Tibial nerve (tissue), 4 donors: ENCODE measurements at regions not wholly inside any gene's neighbourhood (a gene's known extent, or its start where the extent isn't known, plus 50 kb on each side); places are given as distances from the start of the nearest gene placed in this dataset.

Experiments used
- DNase-seq, 2 donors: peaks; one replicate each; pipeline ENCODE4 v3.0.0-alpha.2; 2019; ENCODE audit warnings: low spot score in 2 of 2
- H3K27ac ChIP-seq, 4 donors: fragments of 200-600 bp; sonication (generic) in 3 of 4; one replicate each; pipeline ENCODE4 v1.5.1; 2017 to 2019; ENCODE audit warnings: mild to moderate bottlenecking in 1 of 4
- H3K27me3 ChIP-seq, 2 donors: fragments of 200-600 bp; sonication (generic) in 1 of 2; one replicate each; pipeline versions ENCODE4 v1.5.1 to v1.6.0; 2017 to 2019
- H3K36me3 ChIP-seq, 3 donors: fragments of 200-600 bp; sonication (generic); one replicate each; pipeline ENCODE4 v1.5.1; 2018 to 2019
- H3K4me1 ChIP-seq, 4 donors: fragments of 200-600 bp; sonication (generic) in 3 of 4; one replicate each; pipeline ENCODE4 v1.5.1; 2017 to 2019
- H3K4me3 ChIP-seq, 4 donors: fragments of 200-600 bp; sonication (generic) in 3 of 4; one replicate each; pipeline ENCODE4 v1.5.1; 2017 to 2019; ENCODE audit warnings: mild to moderate bottlenecking in 1 of 4, moderate library complexity in 1 of 4
- H3K9me3 ChIP-seq, 4 donors: fragments of 200-600 bp; sonication (generic) in 3 of 4; one replicate each; pipeline ENCODE4 v1.5.1; 2017 to 2019
- CTCF ChIP-seq, 5 experiments: fragments of 200-600 bp in 3 of 5; fragments of 450-650 bp in 2 of 5; sonication (generic) in 3 of 5; IDR thresholded peaks; one replicate each; pipeline ENCODE4 v1.5.1; 2016 to 2019; ENCODE audit warnings: antibody characterized with exemption in 5 of 5, mild to moderate bottlenecking in 3 of 5, moderate library complexity in 2 of 5
- EP300 ChIP-seq, 2 donors: sonication (generic); formaldehyde crosslinking; IDR thresholded peaks; one replicate each; pipeline ENCODE4 v1.6.1; 2017; ENCODE audit warnings: antibody characterized with exemption in 2 of 2, mild to moderate bottlenecking in 1 of 2
- POLR2A ChIP-seq, 2 donors: fragments of 450-650 bp; IDR thresholded peaks; one replicate each; pipeline ENCODE4 v1.6.1; 2017; ENCODE audit warnings: antibody characterized with exemption in 2 of 2, mild to moderate bottlenecking in 2 of 2, moderate library complexity in 2 of 2
- WGBS, 2 donors: methylation state at CpG; one replicate each; pipeline ENCODE4 v1.1.5; 2018; 5-methylcytosine and 5-hydroxymethylcytosine counted together

GRCh38 chr18:67232406-67232805, 284.1 kb downstream of the DSEL start:
- Histone ChIP-seq H3K9me3 (peaks cover 0 to 7% (median 0%) of the 10 kb centered on the region in 4 donors), H3K27ac (no peak overlapping the region), H3K36me3 (no peaks in the 10 kb centered on the region), H3K4me1 (no peaks in the 10 kb centered on the region), H3K4me3 (no peak overlapping the region), H3K27me3 (no peaks in the 10 kb centered on the region)
- TF ChIP-seq CTCF (IDR thresholded peaks at IDR 0.05): no peak
- TF ChIP-seq POLR2A (IDR thresholded peaks at IDR 0.05): no peak
- no peak for TF ChIP-seq EP300 (IDR thresholded peaks at IDR 0.05)
- no peak for DNase-seq
- WGBS, 2 donors: 33 to 49% methylated on average over 4 of the region's 4 CpGs

- no peak for TF ChIP-seq POLR2A (IDR thresholded peaks at IDR 0.05)
- TF ChIP-seq CTCF (IDR thresholded peaks at IDR 0.05): no peak
- no peak for TF ChIP-seq EP300 (IDR thresholded peaks at IDR 0.05)
- H3K27me3 ChIP-seq: no peaks in the 10 kb centered on the region
Measured at GRCh38 chr18:67222887-67223286, 293.6 kb downstream of the DSEL start.

GRCh38 chr18:67219821-67220220, 296.7 kb downstream of the DSEL start:
- TF ChIP-seq CTCF (IDR thresholded peaks at IDR 0.05): no peak
- Histone ChIP-seq H3K27ac (no peak overlapping the region), H3K36me3 (no peaks in the 10 kb centered on the region), H3K4me1 (no peaks in the 10 kb centered on the region), H3K9me3 (no peaks in the 10 kb centered on the region), H3K4me3 (no peak overlapping the region), H3K27me3 (no peaks in the 10 kb centered on the region)
- no peak for DNase-seq
- WGBS, 2 donors: 67 to 79% methylated on average over 5 of the region's 5 CpGs

More at GRCh38 chr18:67222887-67223286, 293.6 kb downstream of the DSEL start:
- no peak for DNase-seq
- H3K4me1 ChIP-seq: no peaks in the 10 kb centered on the region
- no peaks in the 10 kb centered on the region for H3K36me3 ChIP-seq
- H3K27ac ChIP-seq: no peak overlapping the region
- H3K9me3 ChIP-seq: peaks cover 0 to under 1% (median 0%) of the 10 kb centered on the region in 4 donors
- H3K4me3 ChIP-seq: no peak overlapping the region

- Histone ChIP-seq H3K9me3 (no peaks in the 10 kb centered on the region), H3K36me3 (no peaks in the 10 kb centered on the region), H3K27me3 (no peaks in the 10 kb centered on the region), H3K4me1 (no peaks in the 10 kb centered on the region), H3K27ac (no peak overlapping the region), H3K4me3 (no peak overlapping the region)
- TF ChIP-seq CTCF (IDR thresholded peaks at IDR 0.05) (no peak), POLR2A (IDR thresholded peaks at IDR 0.05) (no peak), EP300 (IDR thresholded peaks at IDR 0.05) (no peak)
- no peak for DNase-seq
- WGBS, 2 donors: 75 to 78% methylated on average over 3 of the region's 3 CpGs
Measured at GRCh38 chr18:67218556-67218955, 298.0 kb downstream of the DSEL start.

- H3K36me3 ChIP-seq: no peaks in the 10 kb centered on the region
- no peaks in the 10 kb centered on the region for H3K27me3 ChIP-seq
- peak; percentile 20 to 86 for DNase-seq
- H3K4me1 ChIP-seq: no peaks in the 10 kb centered on the region
- 4 to 5% methylated on average over 7 of the region's 7 CpGs for whole genome bisulfite sequencing, 2 donors
- no peak overlapping the region for H3K27ac ChIP-seq
- H3K4me3 ChIP-seq: no peak overlapping the region
- H3K9me3 ChIP-seq: no peaks in the 10 kb centered on the region
- TF ChIP-seq POLR2A (IDR thresholded peaks at IDR 0.05): no peak
- peak; percentile 66 to 83 (median 76) for TF ChIP-seq CTCF (IDR thresholded peaks at IDR 0.05)
Measured at GRCh38 chr18:67217551-67218166, 298.9 kb downstream of the DSEL start.
